ENCODE measurements at regions not wholly inside any gene's neighbourhood (a gene's known extent, or its start where the extent isn't known, plus 50 kb on each side); places are given as distances from the start of the nearest gene placed in this dataset.

- H3K4me3 ChIP-seq (ENCODE audit: low read depth, low read length), result no peak overlapping the region
- in situ Hi-C loops (cut with HindIII; ENCODE audit: low sequenced_read_pairs), result no loop called here
- no peak for DNase-seq (ENCODE audit: low read depth)
- no peak for TF ChIP-seq CTCF (IDR thresholded peaks at IDR 0.05; ENCODE audit: low read depth, low read length, missing control alignments)
Observed at GRCh38 chr22:49104434-49104833, 723.2 kb downstream of the BRD1 start.

- in situ Hi-C loops (cut with HindIII; ENCODE audit: low sequenced_read_pairs), result no loop called here
- no peak for DNase-seq (ENCODE audit: low read depth)
- no peak for TF ChIP-seq CTCF (IDR thresholded peaks at IDR 0.05; ENCODE audit: low read depth, low read length, missing control alignments)
- H3K4me3 ChIP-seq (ENCODE audit: low read depth, low read length), result no peak overlapping the region
Observed at GRCh38 chr22:49103314-49104059, 724.2 kb downstream of the BRD1 start.

GRCh38 chr22:49102367-49102766, 725.3 kb downstream of the BRD1 start:
- H3K4me3 ChIP-seq (ENCODE audit: low read depth, low read length), result no peak overlapping the region
- no peak for TF ChIP-seq CTCF (IDR thresholded peaks at IDR 0.05; ENCODE audit: low read depth, low read length, missing control alignments)
- no peak for DNase-seq (ENCODE audit: low read depth)
- in situ Hi-C loops (cut with HindIII; ENCODE audit: low sequenced_read_pairs), result no loop called here

GRCh38 chr22:49101873-49102272, 725.8 kb downstream of the BRD1 start:
- in situ Hi-C loops (cut with HindIII; ENCODE audit: low sequenced_read_pairs), result no loop called here
- DNase-seq (ENCODE audit: low read depth), result no peak
- no peak overlapping the region for H3K4me3 ChIP-seq (ENCODE audit: low read depth, low read length)
- no peak for TF ChIP-seq CTCF (IDR thresholded peaks at IDR 0.05; ENCODE audit: low read depth, low read length, missing control alignments)

GRCh38 chr22:49101225-49101624, 726.4 kb downstream of the BRD1 start:
- no peak for TF ChIP-seq CTCF (IDR thresholded peaks at IDR 0.05; ENCODE audit: low read depth, low read length, missing control alignments)
- in situ Hi-C loops (cut with HindIII; ENCODE audit: low sequenced_read_pairs), result no loop called here

GRCh38 chr22:49100773-49101172, 726.9 kb downstream of the BRD1 start:
- no peak for DNase-seq (ENCODE audit: low read depth)
- no peak overlapping the region for H3K4me3 ChIP-seq (ENCODE audit: low read depth, low read length)
- no peak for TF ChIP-seq CTCF (IDR thresholded peaks at IDR 0.05; ENCODE audit: low read depth, low read length, missing control alignments)
- in situ Hi-C loops (cut with HindIII; ENCODE audit: low sequenced_read_pairs), result no loop called here

More at GRCh38 chr22:49101225-49101624, 726.4 kb downstream of the BRD1 start:
- no peak overlapping the region for H3K4me3 ChIP-seq (ENCODE audit: low read depth, low read length)
- DNase-seq (ENCODE audit: low read depth), result no peak
